PC-3 (cell line): ENCODE measurements at regions not wholly inside any gene's neighbourhood (a gene's known extent, or its start where the extent isn't known, plus 50 kb on each side); places are given as distances from the start of the nearest gene placed in this dataset.

ENCODE experiments used
- CTCF ChIP-seq: fragments of 300-600 bp; sonication (generic); conservative IDR thresholded peaks from 2 replicates; pipeline ENCODE4 v1.5.1; 2017; ENCODE audit warnings: antibody characterized with exemption, low read depth, mild to moderate bottlenecking, low read length
- EZH2 ChIP-seq: fragments of 300-600 bp; sonication (generic); IDR thresholded peaks from one replicate; pipeline ENCODE4 v1.6.1; 2017; ENCODE audit warnings: antibody characterized with exemption, mild to moderate bottlenecking, low read length; ENCODE audit not compliant: unreplicated experiment

GRCh38 chr2:95728878-95729596 lies 137.2 kb downstream of the TRIM43 start:
- TF ChIP-seq CTCF (peak; percentile 80), EZH2 (no peak)
